K562 (cell line): ENCODE measurements at regions not wholly inside any gene's neighbourhood (a gene's known extent, or its start where the extent isn't known, plus 50 kb on each side); places are given as distances from the start of the nearest gene placed in this dataset.

ENCODE experiments used
- ATAC-seq: fragments of 200-7000 bp; cut with Tn5 transposase; 3 replicates; pipeline ENCODE4 v1.9.1; 2020; ENCODE audit warnings: moderate library complexity
- BruUV-seq: library from RNA; stranded (reverse); fragments of 400-500 nt; replicated peaks from 2 replicates; lab custom pipeline; 2021; lab: Mats Ljungman, UMichigan
- CTCF ChIA-PET: fragments of 300-600 bp; formaldehyde crosslinking; extraction: SDS; loops from one replicate; lab custom pipeline; 2021; ENCODE audit warnings: low intra/inter-chr PET ratio; lab: Yijun Ruan, JAX
- POLR2A ChIA-PET: fragments of 300-600, 350-650 bp; sonication (Branson Sonifier 250); formaldehyde crosslinking; extraction: SDS; loops from one replicate; lab custom pipeline; 2021; ENCODE audit warnings: antibody characterized with exemption, inconsistent platforms; lab: Yijun Ruan, JAX
- DNase-seq, 4 experiments: peaks; one replicate each; pipeline versions ENCODE4 v3.0.0 to v3.0.0-alpha.2; 2011 to 2018; ENCODE audit warnings: low spot score in 3 of 4, mixed read lengths in 3 of 4; ENCODE audit errors: extremely low read depth in 1 of 4
- FAIRE-seq: peaks from 2 replicates; lab custom pipeline; 2011; peaks lifted over from hg19 to GRCh38; lab: Jason Lieb, UNC
- H2AFZ ChIP-seq: 2 replicates; pipeline ENCODE4 v1.6.0; 2011; ENCODE audit warnings: low read depth, low read length, control low read depth, inconsistent platforms
- H3K27ac ChIP-seq: fragments of 200-600 bp; 3 replicates; pipeline ENCODE4 v1.8.0; 2011; ENCODE audit warnings: low read depth, mild to moderate bottlenecking, control low read depth, inconsistent platforms, low read length, moderate library complexity, mixed read lengths; ENCODE audit errors: extremely low read depth
- H3K27me3 ChIP-seq, 2 experiments: fragments of 300-600 bp in 1 of 2; 2 replicates in 1 of 2; 3 replicates in 1 of 2; pipeline versions ENCODE4 v1.6.0 to v1.8.0; 2011; ENCODE audit warnings: inconsistent platforms in 2 of 2, low read length in 2 of 2, mild to moderate bottlenecking in 1 of 2, mixed read lengths in 1 of 2, moderate library complexity in 1 of 2; ENCODE audit not compliant: control insufficient read depth in 2 of 2, insufficient read depth in 2 of 2
- H3K36me3 ChIP-seq: fragments of 300-600 bp; 3 replicates; pipeline ENCODE4 v1.8.0; 2011; ENCODE audit warnings: mild to moderate bottlenecking, low read length, inconsistent platforms; ENCODE audit not compliant: control insufficient read depth, insufficient read depth
- H3K4me1 ChIP-seq, 2 experiments: fragments of 200-600 bp in 1 of 2; replicated peaks in 1 of 2; 2 replicates in 1 of 2; 3 replicates in 1 of 2; pipeline versions ENCODE4 v1.5.1 to v1.8.0; 2011; ENCODE audit warnings: inconsistent platforms in 2 of 2, low read length in 2 of 2, mild to moderate bottlenecking in 1 of 2, mixed read lengths in 1 of 2, moderate library complexity in 1 of 2; ENCODE audit not compliant: control insufficient read depth in 2 of 2, insufficient read depth in 2 of 2
- H3K4me2 ChIP-seq: 2 replicates; pipeline ENCODE4 v1.6.1; 2011; ENCODE audit warnings: low read length, control low read depth, inconsistent platforms, mixed read lengths; ENCODE audit not compliant: insufficient read depth
- H3K4me3 ChIP-seq: fragments of 200-600 bp; sonication (generic), shearing (Covaris generic); 2 replicates; pipeline ENCODE4 v1.5.1; 2016; ENCODE audit warnings: control low read depth, inconsistent platforms
- H3K79me2 ChIP-seq: fragments of 200-600 bp; 3 replicates; pipeline ENCODE4 v1.8.0; 2011; ENCODE audit warnings: low read length, inconsistent platforms; ENCODE audit not compliant: control insufficient read depth, insufficient read depth
- H3K9ac ChIP-seq, 2 experiments: 2 replicates each; pipeline versions ENCODE4 v1.6.0 to v1.6.1; 2011; ENCODE audit warnings: low read depth in 2 of 2, low read length in 2 of 2, control low read depth in 1 of 2, inconsistent platforms in 1 of 2, mild to moderate bottlenecking in 1 of 2, mixed read lengths in 1 of 2; ENCODE audit not compliant: insufficient read depth in 1 of 2
- H3K9me1 ChIP-seq: one replicate; pipeline ENCODE4 v1.6.0; 2011; ENCODE audit warnings: inconsistent platforms, mild to moderate bottlenecking, low read length, moderate library complexity; ENCODE audit not compliant: control insufficient read depth, insufficient read depth
- H3K9me3 ChIP-seq: replicated peaks from 2 replicates; pipeline ENCODE4 v1.5.1; 2011; ENCODE audit warnings: low read depth, low read length, inconsistent platforms; ENCODE audit not compliant: control insufficient read depth, insufficient read depth
- H4K20me1 ChIP-seq: replicated peaks from 2 replicates; pipeline ENCODE4 v1.6.1; 2011; ENCODE audit warnings: low read length, inconsistent platforms, mixed read lengths; ENCODE audit not compliant: control insufficient read depth, insufficient read depth
- BDP1 ChIP-seq: IDR thresholded peaks from 3 replicates; pipeline ENCODE4 v1.6.1; 2011; ENCODE audit not compliant: insufficient read length, insufficient read depth
- HCFC1 ChIP-seq: IDR thresholded peaks from 2 replicates; pipeline ENCODE4 v1.6.1; 2012; ENCODE audit warnings: low read depth, low read length, improper control_type of control experiment
- KLF1 ChIP-seq: fragments of 450-650 bp; IDR thresholded peaks from 2 replicates; pipeline ENCODE4 v1.6.1; 2016; ENCODE audit warnings: missing genetic modification characterization, missing compliant biosample characterization
- LEF1 ChIP-seq: fragments of 450-650 bp; IDR thresholded peaks from 2 replicates; pipeline ENCODE4 v1.6.1; 2016; ENCODE audit warnings: mild to moderate bottlenecking
- MAFF ChIP-seq: IDR thresholded peaks from 2 replicates; pipeline ENCODE4 v1.6.1; 2012; ENCODE audit warnings: low read length, improper control_type of control experiment
- NELFE ChIP-seq: IDR thresholded peaks from 2 replicates; pipeline ENCODE4 v1.6.1; 2011; ENCODE audit warnings: mild to moderate bottlenecking; ENCODE audit not compliant: insufficient read depth, insufficient read length
- RAD21 ChIP-seq, 2 experiments: fragments of 250-450 bp in 1 of 2; fragments of 450-650 bp in 1 of 2; sonication (Bioruptor Pico) in 1 of 2; formaldehyde crosslinking in 1 of 2; IDR thresholded peaks in 1 of 2; conservative IDR thresholded peaks in 1 of 2; 2 replicates each; pipeline versions ENCODE4 v1.4.0 to v1.8.0; 2020 to 2022; ENCODE audit warnings: mild to moderate bottlenecking in 2 of 2, moderate library complexity in 1 of 2
- RFX5 ChIP-seq: IDR thresholded peaks from 2 replicates; pipeline ENCODE4 v1.6.1; 2011; ENCODE audit warnings: low read depth, mild to moderate bottlenecking, improper control_type of control experiment, low read length
- SMARCC2 ChIP-seq: fragments of 450-650 bp; IDR thresholded peaks from 2 replicates; pipeline ENCODE4 v1.6.1; 2017; ENCODE audit warnings: antibody characterized with exemption, moderate library complexity, mild to moderate bottlenecking, low read depth
- TBL1XR1 ChIP-seq, 2 experiments: IDR thresholded peaks; 2 replicates each; pipeline ENCODE4 v1.6.1; 2012; ENCODE audit warnings: improper control_type of control experiment in 2 of 2, low read length in 2 of 2, mild to moderate bottlenecking in 1 of 2
- TCF3 ChIP-seq: sonication (generic); formaldehyde crosslinking; IDR thresholded peaks from 2 replicates; pipeline ENCODE4 v1.4.0; 2020; ENCODE audit warnings: mild to moderate bottlenecking, missing genetic modification reagents
- ZNF76 ChIP-seq: fragments of 250-450 bp; sonication (Bioruptor Pico); IDR thresholded peaks from 2 replicates; pipeline ENCODE4 v1.4.0; 2020; ENCODE audit warnings: mild to moderate bottlenecking, moderate library complexity, borderline replicate concordance
- WGBS: fragments of 100-300 bp; shearing (Covaris generic); methylation state at CpG from one replicate; pipeline ENCODE4 v1.1.6; 2016; ENCODE audit warnings: low coverage, mixed read lengths; ENCODE audit not compliant: insufficient coverage; ENCODE audit errors: missing lambda C conversion rate; 5-methylcytosine and 5-hydroxymethylcytosine counted together
- in situ Hi-C: fragments of 300-500 bp; cut with MboI; formaldehyde crosslinking; loops from 4 replicates; pipeline ENCODE4 v1.15.0; 2018; ENCODE audit warnings: inconsistent platforms, mixed read lengths
- intact Hi-C: fragments of 100-400 bp; cut with micrococcal nuclease; formaldehyde crosslinking; loops from 2 replicates; pipeline ENCODE4 v1.14.2; 2022
- TF ChIP-seq, protein P1 (sequence below): IDR thresholded peaks from 2 replicates; pipeline ENCODE4 v1.6.1; 2014; ENCODE audit warnings: antibody characterized with exemption
- TF ChIP-seq, protein P2 (sequence below): sonication (generic); formaldehyde crosslinking; IDR thresholded peaks from 2 replicates; pipeline ENCODE4 v1.8.0; 2023; ENCODE audit warnings: mild to moderate bottlenecking, missing genetic modification reagents

DNA sequence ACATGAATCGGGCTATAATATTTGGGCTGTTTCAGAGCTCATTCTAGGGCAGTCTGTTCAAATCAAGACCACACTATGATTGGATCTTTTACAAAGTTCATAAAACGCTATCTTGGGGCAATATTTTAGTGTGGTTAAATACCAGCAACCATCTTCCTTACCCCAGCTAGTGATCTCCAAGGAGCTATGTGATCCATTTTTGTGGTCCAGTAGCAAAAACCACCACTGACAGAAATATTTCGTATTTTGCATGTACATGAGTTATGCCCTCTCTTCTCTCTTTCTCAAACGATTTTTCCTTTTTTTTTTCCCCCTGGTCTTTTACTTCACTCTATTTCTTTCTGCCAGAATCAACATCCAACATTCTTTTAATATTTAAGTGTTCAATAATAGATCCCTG, 280.6 kb upstream of the KITLG start:
- intact Hi-C loops, result no loop called here
- Histone ChIP-seq H3K36me3 (no peaks in the 10 kb centered on the region), H3K27me3 (no peaks in the 10 kb centered on the region)
- ATAC-seq, result no peak
- in situ Hi-C loops, result no loop called here
- POLR2A ChIA-PET, result no interaction called here
- TF ChIP-seq RFX5, result no peak
- no peak for TF ChIP-seq MAFF
- TF ChIP-seq, protein P1, sequence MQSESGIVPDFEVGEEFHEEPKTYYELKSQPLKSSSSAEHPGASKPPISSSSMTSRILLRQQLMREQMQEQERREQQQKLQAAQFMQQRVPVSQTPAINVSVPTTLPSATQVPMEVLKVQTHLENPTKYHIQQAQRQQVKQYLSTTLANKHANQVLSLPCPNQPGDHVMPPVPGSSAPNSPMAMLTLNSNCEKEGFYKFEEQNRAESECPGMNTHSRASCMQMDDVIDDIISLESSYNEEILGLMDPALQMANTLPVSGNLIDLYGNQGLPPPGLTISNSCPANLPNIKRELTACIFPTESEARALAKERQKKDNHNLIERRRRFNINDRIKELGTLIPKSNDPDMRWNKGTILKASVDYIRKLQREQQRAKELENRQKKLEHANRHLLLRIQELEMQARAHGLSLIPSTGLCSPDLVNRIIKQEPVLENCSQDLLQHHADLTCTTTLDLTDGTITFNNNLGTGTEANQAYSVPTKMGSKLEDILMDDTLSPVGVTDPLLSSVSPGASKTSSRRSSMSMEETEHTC, result no peak
- TF ChIP-seq RAD21 (CRISPR knock-in tag; conservative IDR thresholded peaks at IDR 0.05 in 1 of 2, IDR thresholded peaks at IDR 0.05 in 1 of 2), result no peak
- TF ChIP-seq BDP1, result no peak
- no peak for TF ChIP-seq KLF1 (tag)
- TF ChIP-seq NELFE, result no peak
- TF ChIP-seq, protein P2, sequence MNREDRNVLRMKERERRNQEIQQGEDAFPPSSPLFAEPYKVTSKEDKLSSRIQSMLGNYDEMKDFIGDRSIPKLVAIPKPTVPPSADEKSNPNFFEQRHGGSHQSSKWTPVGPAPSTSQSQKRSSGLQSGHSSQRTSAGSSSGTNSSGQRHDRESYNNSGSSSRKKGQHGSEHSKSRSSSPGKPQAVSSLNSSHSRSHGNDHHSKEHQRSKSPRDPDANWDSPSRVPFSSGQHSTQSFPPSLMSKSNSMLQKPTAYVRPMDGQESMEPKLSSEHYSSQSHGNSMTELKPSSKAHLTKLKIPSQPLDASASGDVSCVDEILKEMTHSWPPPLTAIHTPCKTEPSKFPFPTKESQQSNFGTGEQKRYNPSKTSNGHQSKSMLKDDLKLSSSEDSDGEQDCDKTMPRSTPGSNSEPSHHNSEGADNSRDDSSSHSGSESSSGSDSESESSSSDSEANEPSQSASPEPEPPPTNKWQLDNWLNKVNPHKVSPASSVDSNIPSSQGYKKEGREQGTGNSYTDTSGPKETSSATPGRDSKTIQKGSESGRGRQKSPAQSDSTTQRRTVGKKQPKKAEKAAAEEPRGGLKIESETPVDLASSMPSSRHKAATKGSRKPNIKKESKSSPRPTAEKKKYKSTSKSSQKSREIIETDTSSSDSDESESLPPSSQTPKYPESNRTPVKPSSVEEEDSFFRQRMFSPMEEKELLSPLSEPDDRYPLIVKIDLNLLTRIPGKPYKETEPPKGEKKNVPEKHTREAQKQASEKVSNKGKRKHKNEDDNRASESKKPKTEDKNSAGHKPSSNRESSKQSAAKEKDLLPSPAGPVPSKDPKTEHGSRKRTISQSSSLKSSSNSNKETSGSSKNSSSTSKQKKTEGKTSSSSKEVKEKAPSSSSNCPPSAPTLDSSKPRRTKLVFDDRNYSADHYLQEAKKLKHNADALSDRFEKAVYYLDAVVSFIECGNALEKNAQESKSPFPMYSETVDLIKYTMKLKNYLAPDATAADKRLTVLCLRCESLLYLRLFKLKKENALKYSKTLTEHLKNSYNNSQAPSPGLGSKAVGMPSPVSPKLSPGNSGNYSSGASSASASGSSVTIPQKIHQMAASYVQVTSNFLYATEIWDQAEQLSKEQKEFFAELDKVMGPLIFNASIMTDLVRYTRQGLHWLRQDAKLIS, result no peak
- TF ChIP-seq LEF1, result no peak
- no peak for TF ChIP-seq SMARCC2
- TF ChIP-seq ZNF76 (CRISPR knock-in tag), result no peak
- TF ChIP-seq TBL1XR1 (IDR thresholded peaks at IDR 0.05; ENCODE audit: low read length in 2 of 2), result no peak
- no peak for TF ChIP-seq HCFC1
- TF ChIP-seq TCF3 (CRISPR knock-in tag), result no peak
- TF ChIP-seq, all 486 proteins: peak for 0
- H3K9me1 ChIP-seq, result no peaks in the 10 kb centered on the region
- H3K4me3 ChIP-seq, result no peak overlapping the region
- no peak overlapping the region for H3K27ac ChIP-seq
- no peak overlapping the region for H3K9ac ChIP-seq
- H3K4me1 ChIP-seq, result no peaks in the 10 kb centered on the region
- no peak overlapping the region for H3K4me2 ChIP-seq
- no peak overlapping the region for H2AFZ ChIP-seq
- no peaks in the 10 kb centered on the region for H3K9me3 ChIP-seq
- CTCF ChIA-PET, result no interaction called here
- no peaks in the 10 kb centered on the region for H4K20me1 ChIP-seq
- no TSS peak for BruUV-seq
- 0% methylated on average over 4 of the region's 4 CpGs for WGBS
- FAIRE-seq, result no peak
- no peaks in the 10 kb centered on the region for H3K79me2 ChIP-seq
- DNase-seq, result no peak
